ENCODE measurements at regions not wholly inside any gene's neighbourhood (a gene's known extent, or its start where the extent isn't known, plus 50 kb on each side); places are given as distances from the start of the nearest gene placed in this dataset.
"Not testable (repeated sequence)": the region's sequence is repeated elsewhere in the genome, so short reads cannot be mapped to it uniquely, and the experiment has no call there.

DNA sequence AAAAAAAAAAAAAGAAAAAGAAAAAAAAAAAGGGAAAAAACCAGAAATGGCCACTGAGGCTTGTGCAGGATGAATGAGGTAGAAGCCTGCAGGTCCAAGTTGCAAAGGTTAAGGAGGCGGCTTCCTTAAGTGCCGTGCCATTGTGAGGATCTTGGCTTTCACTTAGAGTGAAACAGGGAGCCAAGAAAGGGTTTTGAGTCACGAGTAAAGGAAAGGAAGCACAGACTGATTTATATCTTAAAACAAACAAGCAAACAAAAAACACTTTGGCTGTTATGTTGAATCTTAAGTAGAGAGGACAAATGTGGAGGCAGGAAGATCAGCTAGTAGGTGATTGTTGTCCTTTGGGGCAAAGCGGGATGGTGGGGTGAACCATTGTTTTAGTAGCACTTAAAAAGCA lies 749.7 kb upstream of the SOX11 start:
- DNase-seq = no peak

DNA sequence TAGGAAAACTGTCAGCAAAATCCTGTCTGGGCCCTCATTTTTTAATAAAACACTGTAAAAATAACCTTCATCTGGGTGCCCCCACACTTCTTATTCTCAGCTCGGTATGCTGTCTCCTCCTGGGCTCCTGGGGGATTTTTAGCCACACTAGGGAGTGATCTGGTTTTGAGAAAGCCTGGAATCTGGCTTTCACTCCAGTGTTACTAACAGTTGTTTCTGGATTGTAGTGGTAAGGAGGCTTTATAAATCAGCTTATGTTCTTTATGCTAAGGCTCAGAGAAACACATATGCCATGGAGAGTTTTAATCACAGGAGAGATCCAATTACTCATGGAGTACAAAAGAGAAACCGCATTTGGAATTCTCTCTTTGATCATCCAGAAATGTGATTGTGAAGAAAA lies 744.3 kb upstream of the SOX11 start:
- DNase-seq = no peak

DNA sequence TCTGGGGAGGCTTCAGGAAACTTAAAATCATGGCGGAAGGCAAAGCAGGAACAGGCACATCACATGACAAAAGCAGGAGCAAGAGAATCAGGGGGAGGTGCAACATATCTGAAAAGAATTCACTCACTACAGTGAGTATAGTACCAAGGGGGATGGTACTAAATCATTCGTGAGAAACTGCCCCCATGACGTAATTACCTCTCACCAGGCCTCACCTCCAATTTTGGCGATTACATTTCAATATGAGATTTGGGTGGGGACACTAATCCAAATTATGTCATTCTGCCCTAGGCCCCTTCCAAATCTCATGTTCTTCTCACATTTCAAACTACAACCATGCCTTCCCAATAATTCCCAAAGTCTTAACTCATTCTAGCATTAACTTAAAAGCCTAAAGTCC lies 740.8 kb upstream of the SOX11 start:
- DNase-seq = no peak

DNA sequence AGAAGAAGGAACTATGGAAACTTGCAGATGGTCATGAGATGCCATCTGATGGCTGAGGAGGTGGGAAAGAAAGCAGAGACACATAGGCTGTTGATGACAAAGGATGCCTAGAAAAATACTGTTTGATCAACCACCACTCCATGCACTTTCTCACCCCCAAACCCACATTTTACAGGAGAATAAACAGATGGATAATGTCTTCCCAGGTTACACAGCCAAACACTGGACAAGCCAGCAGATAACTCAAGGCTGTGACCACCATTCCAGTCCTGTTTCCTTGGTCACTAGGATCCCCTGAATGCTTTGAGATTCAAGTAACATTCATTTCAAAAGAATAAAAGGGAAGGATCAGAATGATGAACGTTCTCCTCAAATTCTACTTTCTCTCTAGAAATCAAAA lies 733.0 kb upstream of the SOX11 start:
- DNase-seq = no peak

GRCh38 chr2:4962419-4962818 lies 729.8 kb upstream of the SOX11 start:
- no peak for DNase-seq

- no peak for DNase-seq
Measured at GRCh38 chr2:4963106-4963505, 729.1 kb upstream of the SOX11 start.

- no peak for DNase-seq
Measured at GRCh38 chr2:4964001-4964540, 728.1 kb upstream of the SOX11 start.

GRCh38 chr2:4964579-4964978 lies 727.6 kb upstream of the SOX11 start:
- DNase-seq = no peak

DNA sequence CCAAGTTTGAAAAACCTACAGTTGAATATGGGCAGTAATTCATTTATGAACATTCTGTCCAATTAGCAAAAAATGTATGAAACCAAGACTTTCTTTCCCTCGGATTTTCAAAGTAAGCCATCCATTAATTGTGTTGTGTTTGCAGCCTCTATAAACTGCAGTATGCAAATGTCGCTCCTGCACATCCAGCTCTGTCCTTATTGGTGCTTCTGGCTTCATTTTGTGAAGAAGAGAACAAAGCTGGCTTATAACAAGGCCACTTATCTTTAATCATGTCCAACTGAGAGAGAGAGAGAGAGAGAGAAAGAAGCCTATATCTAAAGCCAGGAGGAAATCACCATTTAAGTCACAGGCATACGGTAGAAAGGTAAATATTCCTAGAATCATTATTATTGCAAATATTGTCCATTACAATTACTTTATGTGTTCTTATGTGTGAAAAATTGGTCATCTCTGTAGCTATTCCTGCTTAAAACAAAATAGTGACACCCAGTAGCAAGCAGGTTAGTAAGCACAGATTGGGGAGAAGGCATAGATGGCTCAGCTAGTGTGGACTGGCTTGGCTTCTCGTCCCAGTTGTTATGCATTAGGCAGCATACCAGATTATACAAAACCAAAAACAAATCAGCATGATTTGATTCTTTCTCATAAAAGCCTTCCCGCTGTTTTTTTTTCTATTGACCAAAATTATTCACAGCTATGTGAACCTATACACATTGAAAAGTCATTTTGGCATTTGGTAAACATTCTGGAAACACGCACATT lies 726.4 kb upstream of the SOX11 start:
- DNase-seq = no peak

- DNase-seq = no peak
Measured at GRCh38 chr2:4967206-4967605, 725.0 kb upstream of the SOX11 start.

GRCh38 chr2:4972472-4972871 lies 719.7 kb upstream of the SOX11 start:
- no peak for DNase-seq

GRCh38 chr2:4973354-4973753 lies 718.8 kb upstream of the SOX11 start:
- no peak for DNase-seq

DNA sequence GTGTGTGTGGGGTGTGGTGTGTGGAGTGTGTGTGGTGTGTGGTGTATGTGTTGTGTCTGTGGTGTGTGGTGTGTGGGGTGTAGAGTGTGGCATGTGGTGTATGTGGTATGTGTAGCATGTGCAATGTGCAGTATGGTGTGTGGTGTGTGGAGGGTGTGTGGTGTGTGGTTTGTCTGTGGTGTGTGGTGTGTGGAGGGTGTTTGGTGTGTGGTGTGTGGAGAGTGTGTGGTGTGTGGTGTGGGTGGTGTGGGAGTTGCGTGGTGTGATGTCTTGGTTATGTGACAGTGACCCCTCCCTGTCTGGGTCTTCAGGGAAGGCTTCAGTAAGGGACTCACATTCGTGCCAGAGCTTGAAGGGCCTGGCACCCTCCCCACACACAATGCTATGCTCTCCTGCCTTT lies 718.2 kb upstream of the SOX11 start:
- no peak for DNase-seq

DNA sequence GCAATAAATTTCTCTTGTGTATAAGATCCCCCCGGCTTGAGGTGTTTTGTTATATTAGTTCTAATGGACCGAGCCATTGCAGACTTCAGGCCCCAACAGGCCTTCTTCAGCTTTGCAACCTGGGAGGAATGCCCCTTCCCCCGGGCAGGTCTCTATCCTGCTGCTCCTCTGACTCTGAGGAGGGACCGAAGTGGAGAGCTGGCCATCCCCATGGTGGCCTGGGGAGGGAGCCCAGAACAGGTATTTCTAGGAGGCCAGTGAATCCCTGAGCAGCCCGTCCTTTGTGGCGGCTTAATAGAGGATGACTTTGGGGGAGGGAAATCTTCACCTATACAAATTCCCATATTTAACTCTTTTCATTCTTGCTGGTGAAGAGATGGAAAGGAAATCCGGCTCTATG lies 715.8 kb upstream of the SOX11 start:
- DNase-seq = no peak

- DNase-seq = no peak
Measured at GRCh38 chr2:4979111-4979510, 713.1 kb upstream of the SOX11 start.

GRCh38 chr2:4980995-4981394 lies 711.2 kb upstream of the SOX11 start:
- DNase-seq = no peak

DNA sequence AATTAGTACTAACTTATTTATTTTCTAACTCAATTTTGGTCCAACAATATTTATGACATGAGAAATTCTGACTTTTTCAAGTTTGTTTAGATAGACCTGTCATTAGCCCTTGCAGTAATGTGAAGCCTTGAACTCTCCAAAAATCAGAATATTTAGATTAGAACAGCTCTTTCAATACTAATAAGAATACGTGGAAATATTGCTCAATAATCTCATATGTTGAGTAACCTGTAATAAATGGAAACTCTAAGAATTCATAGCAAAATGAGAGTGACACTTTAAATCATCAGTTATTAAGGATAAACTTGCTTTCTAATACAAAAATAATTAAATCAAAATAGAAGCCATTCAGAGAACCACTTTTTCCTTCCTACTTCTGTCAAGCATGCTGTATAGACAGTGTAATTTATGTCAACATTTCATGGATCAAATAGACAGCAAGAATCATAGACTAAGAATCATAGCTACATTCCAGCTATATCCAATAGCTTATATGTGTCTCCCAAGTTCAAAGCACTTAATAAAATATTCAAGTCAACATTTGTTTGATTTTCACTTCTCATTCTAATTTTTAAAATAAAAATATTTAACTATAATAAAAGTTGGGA lies 710.3 kb upstream of the SOX11 start:
- DNase-seq = no peak

GRCh38 chr2:4988444-4988843 lies 703.7 kb upstream of the SOX11 start:
- not testable (repeated sequence) for DNase-seq

DNA sequence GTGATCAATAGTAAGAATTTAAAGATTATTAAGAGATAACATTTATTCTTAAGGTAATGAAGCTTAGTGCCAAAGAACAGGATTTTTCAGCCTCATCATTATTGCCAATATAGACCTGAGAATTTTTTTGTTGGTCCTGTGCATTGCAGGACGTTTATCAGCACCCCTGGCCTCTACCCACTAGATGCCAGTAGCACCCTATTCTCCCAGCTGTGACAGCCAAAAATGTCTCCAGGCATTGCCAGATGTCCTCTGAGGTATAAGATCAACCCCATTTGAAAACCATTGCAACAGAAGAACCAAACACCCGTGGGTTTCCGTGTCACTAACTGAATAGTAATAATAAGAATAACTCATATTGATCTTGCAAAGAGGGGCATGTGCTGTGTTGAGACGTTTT lies 700.0 kb upstream of the SOX11 start:
- DNase-seq = no peak

DNA sequence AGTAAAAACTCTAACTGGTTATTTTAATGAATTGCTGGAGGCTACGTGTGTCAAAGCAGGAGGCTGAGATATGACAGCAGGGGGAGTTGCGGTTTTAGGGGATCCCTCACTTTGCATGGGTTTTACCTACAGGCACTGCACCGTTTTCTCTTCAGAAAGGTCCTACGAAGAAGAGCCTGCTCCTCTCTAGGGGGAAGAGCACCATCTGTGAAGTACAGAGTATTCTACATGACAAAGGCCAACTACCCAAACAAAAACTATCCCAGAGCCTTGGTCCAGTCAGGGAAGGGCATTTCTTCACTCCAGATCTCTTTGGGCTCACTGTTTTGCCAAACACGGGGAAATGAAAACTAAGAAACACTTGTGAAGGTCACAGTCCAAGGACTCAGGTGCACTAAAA lies 696.7 kb upstream of the SOX11 start:
- no peak for DNase-seq

GRCh38 chr2:5007596-5007995 lies 684.6 kb upstream of the SOX11 start:
- no peak for DNase-seq

DNA sequence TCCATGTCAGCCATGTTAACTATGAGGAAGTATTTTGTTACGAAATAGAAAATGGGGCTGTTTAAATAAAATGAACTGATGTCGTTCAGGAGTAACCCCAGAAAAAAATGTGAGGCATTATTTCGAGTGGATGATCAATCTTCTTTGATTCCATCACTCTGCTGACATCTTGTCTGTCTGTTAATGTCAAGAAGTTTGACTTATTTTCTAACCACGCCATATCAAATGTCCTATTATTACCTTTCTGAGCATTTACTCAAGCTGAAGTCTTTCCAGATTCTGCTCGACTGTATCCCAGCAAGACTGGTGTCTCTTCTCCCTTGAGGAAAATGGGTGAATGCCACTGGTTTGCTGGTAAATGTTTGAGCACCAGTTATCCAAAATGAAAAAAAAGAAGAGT lies 672.9 kb upstream of the SOX11 start:
- DNase-seq = no peak

GRCh38 chr2:5020116-5020875 lies 671.9 kb upstream of the SOX11 start:
- DNase-seq = no peak

- DNase-seq = no peak
Measured at GRCh38 chr2:5021136-5021535, 671.0 kb upstream of the SOX11 start.
